Left kidney (tissue), 1 donor: ENCODE measurements at regions not wholly inside any gene's neighbourhood (a gene's known extent, or its start where the extent isn't known, plus 50 kb on each side); places are given as distances from the start of the nearest gene placed in this dataset.
"Not testable (repeated sequence)": the region's sequence is repeated elsewhere in the genome, so short reads cannot be mapped to it uniquely, and the experiment has no call there.

Experiments used
- DNase-seq: peaks from one replicate; pipeline ENCODE4 v3.0.0-alpha.2; 2013

DNA sequence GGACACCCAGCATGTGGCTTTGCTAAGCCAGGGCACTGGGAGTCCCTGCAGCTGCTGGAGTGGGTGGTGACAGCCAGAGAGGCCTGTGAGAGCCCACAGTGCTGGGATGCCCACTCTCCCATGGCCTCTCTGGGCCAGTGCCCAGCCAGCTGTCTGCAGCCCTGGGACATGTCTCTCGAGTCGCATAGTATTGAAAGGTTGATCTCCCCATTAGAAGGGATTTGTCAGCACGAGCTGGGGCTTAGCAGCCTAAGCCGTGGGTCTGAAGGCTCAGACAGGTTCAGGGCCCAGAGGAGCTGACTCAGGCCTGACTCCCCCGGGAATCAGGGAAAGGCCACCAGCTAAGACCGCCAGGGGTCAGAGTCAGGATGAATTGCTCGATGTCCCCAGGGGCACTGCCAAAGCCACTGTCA lies 53.5 kb downstream of the FOXD2 start:
- no peak for DNase-seq

DNA sequence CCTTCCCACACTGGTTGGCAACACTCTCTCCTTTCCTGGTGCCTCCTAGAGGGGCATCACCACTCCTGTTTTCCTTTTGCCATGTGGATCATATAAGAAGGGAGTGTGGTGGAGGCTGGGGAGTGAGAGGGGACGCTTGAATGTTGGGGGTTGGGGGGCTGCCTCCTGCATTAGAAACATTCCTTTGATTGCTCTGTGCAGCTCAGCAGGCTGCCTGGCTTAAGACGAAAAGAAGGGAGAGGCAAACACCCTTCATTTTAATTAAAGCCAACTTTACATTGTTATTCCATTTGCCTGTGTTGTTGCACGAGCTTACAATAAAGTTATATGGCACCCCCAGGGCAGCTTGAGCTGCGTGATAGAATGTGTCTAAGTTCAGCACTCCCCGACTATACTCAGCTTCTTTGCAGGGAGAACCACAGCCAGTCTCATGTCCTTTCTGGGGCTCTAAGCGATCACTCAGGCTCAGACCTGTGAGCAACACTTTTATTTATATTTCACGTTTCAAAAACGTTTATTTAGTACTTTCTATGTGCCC lies 57.4 kb downstream of the FOXD2 start:
- DNase-seq, result no peak

DNA sequence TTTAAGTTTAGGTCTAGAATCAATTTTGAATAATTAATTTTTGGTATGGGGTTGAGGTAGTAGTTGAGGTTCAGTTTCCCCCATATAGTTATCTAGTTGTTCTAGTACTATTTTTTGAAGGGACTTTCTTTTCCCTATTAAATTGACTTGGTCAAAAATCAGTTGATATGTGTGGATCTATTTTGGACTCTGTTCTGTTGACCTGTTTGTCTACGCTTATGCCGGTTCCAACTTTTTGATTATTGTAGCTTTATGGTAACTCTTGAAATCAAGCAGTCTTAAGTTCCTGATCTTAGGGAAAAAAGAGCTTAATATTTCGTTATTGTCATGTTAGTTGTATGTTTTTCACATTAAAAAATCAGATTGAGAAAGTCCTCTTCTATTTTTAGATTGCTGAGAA lies 60.7 kb downstream of the FOXD2 start:
- no peak for DNase-seq

DNA sequence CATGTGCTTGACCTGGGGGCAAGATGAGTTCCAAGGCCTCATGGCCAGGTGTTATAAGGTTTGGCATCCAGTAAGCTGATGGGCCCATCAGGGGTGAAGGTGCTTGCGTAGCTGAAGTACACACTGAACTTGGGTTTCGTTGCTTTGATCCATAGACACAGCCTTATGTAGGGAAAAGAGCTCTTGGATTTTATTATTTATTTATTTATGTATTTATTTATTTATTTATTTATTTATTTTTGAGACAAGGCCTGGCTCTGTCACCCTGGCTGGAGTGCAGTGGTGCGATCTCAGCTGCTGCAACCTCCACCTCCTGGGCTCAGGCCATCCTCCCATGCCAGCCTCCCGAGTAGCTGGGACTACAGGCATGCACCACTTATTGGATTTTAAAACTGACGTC lies 63.2 kb downstream of the FOXD2 start:
- DNase-seq, result no peak

DNA sequence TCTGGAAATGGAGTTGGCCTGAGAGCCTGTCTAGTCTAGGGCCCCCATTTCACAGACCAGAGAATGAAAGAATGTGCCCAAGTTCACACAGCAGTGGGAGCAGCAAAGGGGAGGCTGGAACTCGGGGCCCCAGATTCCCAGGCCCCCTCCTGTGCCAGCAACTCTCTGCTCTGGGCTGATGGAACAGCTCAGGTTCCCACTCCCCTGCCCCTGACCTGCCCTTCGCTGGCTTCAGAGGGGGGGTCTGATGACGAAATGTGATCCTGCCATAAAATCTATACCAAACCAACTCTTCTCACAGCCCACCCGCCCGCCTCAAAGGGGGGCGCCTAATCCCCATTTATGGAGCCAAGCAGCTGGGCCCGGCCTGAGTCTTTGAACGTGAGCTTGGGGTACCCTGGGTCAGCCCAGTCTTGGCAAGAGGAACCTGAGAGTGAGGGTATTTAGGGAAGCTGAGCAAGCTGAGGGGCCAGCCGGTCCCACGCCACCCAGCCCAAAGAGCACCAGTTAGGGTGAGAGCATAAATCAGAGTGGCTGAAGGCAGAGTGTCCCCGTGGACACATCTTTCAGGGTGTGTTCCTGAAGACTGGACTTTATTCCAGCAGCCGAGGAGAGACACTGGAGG lies 65.0 kb downstream of the FOXD2 start:
- no peak for DNase-seq

DNA sequence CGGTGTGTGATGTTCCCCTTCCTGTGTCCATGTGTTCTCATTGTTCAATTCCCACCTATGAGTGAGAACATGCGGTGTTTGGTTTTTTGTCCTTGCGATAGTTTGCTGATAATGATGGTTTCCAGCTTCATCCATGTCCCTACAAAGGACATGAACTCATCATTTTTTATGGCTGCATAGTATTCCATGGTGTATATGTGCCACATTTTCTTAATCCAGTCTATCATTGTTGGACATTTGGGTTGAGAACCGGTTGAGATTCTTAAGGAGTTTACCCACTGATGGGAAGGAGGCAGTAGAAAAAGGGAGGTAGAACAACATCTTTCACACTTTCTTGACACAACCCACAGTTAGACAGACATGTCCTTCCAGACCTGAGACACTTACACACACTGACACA lies 67.0 kb downstream of the FOXD2 start:
- not testable (repeated sequence) for DNase-seq

DNA sequence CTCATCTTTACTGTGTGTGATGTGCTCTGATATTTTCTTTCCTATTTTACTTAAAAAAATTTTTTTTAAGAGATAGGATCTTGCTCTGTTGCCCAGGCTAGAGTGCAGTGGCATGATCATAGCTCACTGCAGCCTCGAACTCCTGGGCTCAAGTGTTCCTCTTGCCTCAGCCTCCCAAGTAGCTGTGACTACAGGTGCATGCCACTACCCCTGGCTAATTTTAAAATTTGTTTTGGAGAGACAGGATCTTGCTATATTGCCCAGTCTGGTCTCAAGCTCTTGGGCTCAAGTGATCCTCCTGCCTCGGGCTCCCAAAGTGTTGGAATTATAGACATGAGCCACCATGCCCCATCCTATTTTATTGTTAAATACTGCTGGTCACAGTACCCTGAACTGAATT lies 67.4 kb downstream of the FOXD2 start:
- no peak for DNase-seq

DNA sequence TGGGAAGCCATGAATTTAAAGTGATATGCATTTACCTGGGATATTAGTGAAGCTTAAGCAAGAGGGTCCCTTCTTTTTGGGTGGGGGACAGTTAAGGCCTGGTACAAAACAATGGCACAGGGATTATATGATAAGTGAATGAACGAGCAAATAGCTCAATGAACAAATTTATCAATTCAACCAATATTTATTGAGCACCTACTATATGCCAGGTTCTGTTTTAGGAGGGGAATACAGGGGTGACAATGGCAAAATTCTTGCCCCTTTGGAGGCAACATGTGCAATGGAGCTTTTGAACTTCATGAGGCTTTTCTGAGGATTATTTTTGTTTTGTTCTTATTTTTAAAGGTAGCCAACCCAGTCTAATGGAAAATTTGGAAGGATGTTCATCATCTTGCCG lies 68.2 kb downstream of the FOXD2 start:
- DNase-seq, result no peak

DNA sequence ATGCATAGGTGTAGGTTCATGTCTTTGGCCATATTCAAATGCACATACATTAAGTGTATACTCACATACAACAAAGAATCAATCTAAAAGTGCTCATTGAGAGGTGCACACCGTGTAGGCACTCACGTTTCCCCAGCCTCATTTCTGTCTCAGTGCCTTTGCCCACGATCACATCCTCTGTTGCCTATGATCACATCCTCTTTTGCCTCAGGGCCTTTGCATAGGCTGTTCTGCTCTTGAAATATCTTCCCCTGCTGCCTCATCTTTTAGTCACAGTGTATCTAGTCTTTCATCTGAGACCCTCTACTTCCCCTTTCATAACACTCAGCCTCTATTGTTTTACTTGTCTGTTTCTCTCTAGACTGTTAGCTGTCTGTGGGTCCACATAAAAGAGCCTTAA lies 69.3 kb downstream of the FOXD2 start:
- no peak for DNase-seq

DNA sequence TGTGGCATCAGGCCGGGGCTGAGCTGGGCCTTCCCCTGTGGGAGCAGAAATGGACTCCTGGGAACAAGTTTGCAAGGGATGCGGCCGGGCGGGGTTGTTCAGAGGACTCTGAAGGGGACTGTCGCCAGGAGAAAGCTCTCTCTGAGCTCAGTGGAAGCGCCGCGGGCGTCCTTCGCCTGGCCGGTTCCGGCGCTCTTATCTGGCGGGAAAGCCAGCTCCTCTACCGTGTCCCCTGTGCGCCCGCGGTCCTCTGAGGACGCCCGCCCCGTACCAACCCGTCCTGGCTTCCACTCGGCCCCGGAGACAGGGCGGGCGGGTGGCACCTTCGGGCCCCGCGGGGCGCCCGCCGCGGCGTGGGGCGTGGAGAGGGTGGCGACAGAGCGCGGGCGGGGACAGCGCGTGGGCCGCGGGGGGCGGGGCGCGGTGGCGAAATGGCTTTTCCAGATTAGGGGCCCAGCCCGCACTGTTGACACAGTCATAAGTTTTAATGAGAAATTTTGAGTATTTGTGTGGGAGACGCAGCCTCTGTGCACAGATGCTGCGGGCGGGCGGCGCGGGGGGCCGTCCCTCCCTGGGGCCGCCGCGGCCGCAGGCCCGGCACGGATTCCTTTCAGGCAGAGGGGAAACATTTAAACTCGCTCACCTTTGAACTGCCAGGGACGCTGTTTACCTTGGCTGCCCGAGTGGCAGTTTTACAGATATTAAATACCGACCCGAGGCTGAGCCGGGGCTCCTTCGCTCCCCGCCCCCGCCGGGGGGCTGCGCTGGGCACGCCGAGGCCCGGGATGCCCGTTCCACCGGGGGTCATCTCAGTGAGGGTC lies 70.2 kb downstream of the FOXD2 start:
- DNase-seq, result peak; percentile 82

DNA sequence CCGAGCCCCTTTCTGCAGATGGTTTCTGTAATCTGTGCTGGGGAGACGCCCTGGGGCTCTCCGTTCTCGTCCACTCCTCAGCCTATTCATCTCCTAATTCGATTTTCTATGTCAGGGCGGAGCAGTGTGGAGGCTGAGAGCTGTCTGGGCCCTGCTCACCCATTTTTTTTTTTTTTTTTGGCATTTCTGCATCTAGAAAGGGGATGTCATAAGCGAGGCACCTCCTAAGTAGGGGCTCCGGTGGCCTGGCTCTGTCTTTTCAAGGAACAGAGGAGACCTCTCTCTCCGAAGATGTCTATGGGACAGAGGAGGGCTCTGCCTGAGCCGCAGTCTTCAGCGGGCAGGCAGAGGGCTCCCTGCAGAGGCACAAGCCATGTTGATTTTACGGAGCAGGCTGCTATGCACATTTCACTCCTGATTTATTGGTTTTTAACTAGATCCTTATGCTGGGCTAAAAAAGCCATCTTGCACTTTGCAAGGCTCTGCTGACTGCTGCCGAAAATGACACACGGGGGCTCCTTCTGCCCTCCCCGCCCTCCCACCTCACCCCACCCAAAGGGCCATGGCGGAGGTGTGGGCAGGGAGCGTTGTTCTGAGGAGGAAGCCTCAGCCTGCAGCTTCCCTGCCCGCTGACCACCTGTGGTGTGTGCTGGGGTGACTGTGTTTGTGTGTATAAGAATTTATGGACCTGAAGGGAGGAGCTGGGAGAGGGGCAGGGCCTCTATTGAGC lies 71.0 kb downstream of the FOXD2 start:
- peak; percentile 75 for DNase-seq

DNA sequence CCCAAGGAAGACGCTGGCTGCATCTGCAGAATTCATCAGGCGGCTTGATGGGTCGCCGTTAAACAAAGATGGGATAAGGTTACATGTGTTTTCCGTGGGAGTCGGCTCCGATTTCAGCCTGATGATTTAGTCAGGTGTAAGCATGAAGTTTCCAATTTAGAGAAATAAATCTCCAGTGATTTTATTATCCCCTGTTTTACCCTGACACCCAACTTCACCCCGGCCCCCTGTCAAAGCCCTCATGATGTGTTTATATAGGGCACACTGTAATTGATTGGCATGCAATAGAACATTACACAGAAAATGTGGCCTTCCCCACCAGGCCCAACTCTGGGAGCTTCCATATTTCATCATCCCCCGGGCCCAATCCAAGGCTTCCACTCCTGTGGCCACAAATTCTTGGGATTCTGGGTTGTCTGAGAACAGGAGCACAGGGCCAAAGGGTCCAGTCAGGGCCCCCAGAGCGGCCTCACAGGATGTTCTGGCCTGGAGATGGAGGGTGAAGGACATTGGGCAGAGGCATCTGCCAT lies 72.5 kb downstream of the FOXD2 start:
- DNase-seq, result peak; percentile 60

DNA sequence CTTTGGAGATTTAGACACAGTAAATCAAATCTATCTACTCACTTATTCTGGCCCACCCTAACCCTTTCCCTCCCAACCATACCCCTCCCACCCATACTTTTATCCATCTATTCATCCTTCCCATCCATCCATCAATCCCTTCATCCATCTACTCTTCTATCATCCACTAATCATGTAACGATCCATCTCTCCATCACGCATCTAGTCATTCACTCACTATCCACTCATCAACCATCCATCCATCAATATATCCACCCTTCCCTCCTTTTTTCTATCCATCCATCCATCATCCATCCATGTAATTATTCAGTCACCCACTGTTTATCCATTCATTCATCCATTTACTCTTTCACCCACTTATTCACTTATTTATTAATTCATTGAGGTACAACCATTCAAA lies 74.0 kb downstream of the FOXD2 start:
- no peak for DNase-seq

DNA sequence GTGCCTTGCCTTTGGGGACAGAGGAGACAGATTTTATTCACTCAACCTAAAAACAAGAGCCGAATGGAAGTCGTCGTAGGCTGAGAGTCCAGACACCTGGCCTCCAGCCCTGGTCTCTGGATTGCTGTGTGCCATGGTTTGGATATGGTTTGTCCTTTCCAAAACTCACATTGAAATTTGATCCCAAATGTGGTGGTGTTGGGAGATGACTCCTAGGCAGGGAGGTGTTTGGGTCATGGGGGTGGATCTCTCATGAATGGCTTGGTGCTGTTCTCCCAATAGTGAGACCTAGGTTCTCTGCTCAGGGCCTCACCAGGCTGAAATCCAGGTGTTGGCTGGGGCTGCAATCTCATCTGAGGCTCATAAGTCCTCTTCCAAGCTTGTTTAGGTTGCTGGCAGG lies 75.5 kb downstream of the FOXD2 start:
- no peak for DNase-seq

DNA sequence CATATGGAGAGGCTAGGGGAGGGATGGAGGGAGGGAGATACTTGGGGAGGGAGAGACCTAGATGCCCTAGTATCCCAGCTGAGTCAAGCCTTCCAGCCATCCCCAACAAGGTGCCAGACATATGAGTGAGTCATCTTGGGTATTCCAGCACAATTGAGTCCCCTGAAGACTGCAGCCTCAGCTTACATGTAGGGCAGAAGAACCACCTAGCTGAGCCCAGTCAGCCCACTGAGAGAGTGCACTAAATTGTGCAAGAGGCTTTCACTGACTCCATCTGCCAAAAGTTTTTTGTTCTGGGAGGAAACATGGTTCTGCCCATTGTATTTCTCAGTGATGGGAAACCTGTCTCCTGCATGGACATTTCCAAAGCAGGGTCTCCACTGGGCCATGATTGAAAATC lies 76.4 kb downstream of the FOXD2 start:
- DNase-seq, result no peak

DNA sequence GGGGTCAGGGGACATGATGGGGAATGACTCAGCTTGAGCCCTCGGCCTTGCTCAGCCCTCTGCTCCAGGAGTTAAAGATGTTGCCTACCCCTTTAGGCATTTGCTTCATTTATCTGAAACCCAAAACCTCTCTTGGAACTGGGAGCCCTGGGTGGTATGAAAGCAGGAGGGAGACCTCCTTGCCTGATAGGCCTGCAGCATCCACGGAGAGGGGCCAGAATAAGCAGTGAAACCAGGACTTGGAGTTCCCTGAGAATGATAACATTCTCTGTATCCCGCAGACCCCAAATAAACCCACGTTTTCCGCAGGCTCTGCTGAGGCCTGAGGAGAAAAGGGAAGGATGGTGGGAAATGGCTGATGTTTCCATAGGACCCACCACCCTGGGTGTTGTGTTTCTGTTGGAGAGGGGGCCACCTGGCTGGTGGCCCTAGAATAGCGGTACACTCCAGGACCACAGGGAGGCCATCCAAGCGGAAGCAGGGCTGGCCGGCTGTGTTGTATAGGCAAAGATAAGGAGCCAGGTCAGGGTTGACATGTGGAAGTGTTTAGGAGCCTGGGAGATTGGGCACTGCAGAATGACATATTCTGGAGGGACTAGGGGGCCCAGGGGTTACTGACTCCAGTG lies 77.4 kb downstream of the FOXD2 start:
- DNase-seq, result no peak

DNA sequence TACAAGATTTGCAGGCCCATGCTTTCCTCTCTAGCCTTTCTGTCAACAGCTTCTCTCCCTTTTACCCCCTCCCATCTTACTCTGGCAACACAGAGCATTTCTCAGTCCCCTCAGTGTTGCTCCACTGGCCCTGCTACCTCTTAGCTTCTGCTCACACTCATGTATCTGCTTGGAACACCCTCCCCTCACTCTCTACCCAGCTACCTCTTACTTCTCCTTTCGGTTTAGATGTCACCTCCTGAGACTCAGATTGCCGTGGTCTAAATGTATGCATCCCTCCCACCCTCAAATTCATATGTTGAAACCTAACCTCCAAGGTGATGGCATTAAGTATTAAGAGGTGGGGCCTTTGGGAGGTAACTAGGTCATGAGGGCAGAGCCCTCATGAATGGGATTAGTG lies 80.1 kb downstream of the FOXD2 start:
- no peak for DNase-seq

DNA sequence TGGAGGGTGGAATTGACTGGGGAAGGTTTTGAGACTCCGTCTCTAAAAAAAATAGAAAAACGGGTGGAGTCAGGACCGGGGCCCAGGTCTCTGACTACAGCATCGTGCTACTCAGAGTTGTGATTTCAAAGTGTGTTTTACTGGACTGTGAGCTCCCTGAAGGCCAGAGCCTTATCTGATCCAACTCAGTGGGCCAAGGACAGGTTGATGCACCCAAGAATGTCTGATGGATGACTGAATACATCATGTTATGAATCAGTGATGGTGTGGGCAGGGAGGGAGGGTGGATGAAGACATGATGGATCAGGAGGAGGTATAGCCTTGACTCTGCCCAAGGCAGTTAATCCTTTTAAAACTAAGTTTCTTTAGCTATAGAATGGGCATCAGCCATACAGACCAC lies 81.6 kb downstream of the FOXD2 start:
- DNase-seq, result no peak

DNA sequence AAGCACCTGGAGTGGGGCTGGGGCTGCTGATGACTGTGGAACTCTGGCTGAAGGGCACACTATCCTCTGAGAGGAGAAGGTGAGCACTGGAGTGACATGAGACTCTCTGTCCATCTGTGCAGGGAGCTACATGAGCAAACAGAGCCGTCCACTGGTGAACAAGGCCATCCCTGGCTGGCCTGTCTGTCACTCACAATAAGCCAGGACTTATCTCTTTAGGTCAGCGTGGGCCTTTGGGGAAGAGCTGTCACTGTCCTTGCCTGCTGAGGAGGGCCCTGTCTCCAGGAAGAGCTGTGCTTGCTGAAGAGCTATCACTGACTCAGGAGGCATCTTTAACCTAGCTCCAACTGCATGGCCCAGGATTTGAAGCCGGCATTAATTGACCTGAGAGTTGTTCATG lies 82.1 kb downstream of the FOXD2 start:
- no peak for DNase-seq

DNA sequence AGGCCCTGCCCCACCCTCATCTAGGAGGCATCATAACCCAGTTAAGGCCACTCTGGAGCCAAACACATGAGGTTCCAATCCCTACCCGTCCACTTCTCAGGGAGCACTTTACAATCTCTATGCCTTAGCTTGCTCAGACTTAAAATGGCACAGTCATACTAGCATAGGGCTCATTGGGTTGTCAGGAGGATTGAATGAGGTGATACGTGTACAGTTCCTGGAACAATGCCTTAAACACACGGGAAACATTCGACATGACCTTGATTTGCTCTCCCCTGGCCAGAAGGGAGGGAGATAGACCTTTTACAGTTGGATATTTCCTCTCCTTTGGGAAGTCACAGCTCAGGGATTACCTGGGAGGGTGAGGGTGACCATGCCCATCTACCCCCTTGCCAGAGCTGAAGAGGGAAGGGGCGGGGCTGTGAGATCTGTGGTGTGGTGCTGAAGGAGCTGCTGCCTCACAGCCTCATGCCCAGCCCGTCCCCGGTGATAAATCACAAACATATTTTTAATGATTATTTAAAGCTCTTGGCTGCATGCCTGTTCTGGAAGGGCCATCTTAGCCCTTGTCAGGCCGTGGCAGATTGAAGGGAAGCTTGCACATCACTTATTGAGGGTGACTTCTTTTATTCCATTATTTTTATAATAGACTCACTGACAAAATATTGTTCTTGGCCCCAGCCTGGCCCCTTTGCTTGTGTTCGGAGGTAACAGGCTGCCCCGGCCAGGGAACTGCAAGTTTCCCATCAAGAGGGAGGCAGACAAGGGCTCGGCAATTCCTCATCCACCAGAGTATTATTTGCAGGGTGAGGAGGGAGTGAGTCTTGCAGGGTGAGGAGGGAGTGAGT lies 83.4 kb downstream of the FOXD2 start:
- DNase-seq, result no peak
